Epithelial cell of prostate (primary cell): ENCODE measurements at regions not wholly inside any gene's neighbourhood (a gene's known extent, or its start where the extent isn't known, plus 50 kb on each side); places are given as distances from the start of the nearest gene placed in this dataset.

ENCODE experiments used
- DNase-seq: peaks from one replicate; pipeline ENCODE4 v3.0.0-alpha.2; 2011; ENCODE audit warnings: low read depth, low spot score
- H3K27ac ChIP-seq: fragments of 450-650 bp; 2 replicates; pipeline ENCODE4 v1.5.1; 2017; ENCODE audit warnings: mild to moderate bottlenecking

DNA sequence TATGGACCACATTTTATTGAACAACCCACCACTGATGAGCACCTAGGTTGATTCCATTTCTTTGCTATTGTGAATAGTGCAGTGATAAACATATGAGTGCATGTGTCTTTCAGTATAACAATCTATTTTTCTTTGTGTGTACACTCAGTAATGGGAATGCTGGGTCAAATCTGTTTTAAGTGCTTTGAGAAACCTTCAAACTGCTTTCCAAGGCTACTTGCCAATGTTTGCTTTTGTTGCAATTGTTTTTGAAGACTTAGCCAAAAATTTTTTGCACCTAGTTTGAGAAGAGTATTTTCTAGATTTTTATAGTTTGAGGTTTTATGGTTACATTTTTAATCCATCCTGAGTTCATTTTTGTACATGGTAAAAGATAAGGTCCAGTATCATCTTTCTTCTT lies 587.4 kb upstream of the SETBP1 start:
- no peak for DNase-seq
- no peak overlapping the region for H3K27ac ChIP-seq

DNA sequence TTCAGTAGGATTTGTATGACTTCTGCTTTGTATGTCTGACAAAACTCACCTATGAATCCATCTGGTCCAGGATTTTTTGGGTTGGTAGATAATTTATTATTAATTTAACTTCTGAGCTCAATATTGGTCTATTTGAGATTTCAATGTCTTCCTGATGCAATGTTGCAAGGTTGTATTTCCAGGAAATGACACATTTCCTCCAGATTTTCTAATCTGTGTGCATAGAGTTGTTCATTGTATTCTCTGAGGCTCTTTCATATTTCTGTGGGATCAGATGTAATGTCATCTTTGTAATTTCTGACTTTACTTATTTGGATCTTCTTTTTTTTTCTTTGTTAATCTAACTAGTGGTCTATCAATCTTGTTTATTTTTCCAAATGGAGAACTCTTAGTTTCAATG lies 584.7 kb upstream of the SETBP1 start:
- H3K27ac ChIP-seq, result peak overlapping the region; percentile 54
- no peak for DNase-seq

DNA sequence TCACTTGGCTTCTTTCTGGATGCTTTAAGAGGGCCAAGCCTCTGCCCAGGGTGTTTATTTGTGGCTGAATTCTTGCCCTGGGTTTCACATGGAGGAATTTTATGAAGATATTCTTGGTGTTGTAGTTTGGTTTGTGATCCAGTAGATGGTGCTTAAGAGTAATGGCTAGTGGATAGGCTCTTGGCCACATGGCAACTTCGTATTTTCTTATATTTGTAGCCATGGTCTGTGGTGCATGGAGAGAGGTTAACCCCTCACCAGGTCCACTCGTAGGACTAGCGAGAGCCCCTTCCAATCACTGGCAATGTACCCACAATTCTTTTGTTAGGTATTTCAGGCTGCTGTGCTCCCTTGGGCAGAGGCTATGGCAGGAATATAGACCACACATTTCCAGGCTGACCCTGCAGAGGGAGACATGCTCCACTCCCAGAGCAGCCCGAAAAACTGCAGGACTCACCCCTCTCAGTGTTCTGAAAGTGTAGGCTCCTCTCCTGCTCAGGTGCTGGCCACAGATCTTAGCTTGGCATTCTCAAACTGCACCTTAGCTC lies 582.1 kb upstream of the SETBP1 start:
- DNase-seq, result no peak

DNA sequence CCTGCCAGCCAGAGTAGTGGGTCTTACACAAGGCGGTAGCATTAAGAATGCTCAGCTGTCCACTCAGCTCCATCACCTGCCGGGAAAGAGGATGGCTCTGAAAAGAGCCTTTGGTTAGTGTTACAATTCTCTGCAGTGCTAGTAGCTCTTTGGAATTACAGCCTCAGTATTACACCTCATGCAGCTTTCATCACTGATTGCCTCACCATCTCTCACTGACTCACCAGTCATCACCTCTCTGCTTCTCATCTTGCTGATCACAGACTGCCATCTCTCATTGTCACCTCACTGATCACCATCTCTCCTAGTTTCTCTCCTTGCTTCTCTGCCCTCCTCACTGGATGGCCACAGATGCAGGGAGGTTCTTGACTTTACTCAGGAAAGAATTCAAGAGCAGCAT lies 573.5 kb upstream of the SETBP1 start:
- DNase-seq, result no peak
- H3K27ac ChIP-seq, result no peak overlapping the region

More for the DNA sequence above, 582.1 kb upstream of the SETBP1 start:
- no peak overlapping the region for H3K27ac ChIP-seq

DNA sequence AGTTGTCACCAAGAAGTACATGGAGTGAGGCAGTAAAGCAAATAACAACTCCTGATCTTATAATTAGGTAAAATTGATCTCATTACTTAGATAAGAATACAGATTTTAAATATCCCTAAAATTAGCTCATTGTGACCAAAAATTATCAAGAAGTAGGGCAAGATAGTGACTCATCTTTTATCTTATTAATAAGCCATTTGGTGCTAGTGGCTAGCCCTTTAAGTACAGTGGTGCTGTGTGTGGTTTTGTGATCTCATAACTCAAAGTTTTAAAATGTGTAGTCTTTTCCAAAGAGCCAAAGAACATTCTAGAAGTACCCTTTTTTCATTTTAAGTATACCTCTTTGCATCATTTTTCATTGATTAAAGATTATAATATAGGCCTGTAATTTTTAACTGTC lies 569.4 kb upstream of the SETBP1 start:
- no peak for DNase-seq
- no peak overlapping the region for H3K27ac ChIP-seq

DNA sequence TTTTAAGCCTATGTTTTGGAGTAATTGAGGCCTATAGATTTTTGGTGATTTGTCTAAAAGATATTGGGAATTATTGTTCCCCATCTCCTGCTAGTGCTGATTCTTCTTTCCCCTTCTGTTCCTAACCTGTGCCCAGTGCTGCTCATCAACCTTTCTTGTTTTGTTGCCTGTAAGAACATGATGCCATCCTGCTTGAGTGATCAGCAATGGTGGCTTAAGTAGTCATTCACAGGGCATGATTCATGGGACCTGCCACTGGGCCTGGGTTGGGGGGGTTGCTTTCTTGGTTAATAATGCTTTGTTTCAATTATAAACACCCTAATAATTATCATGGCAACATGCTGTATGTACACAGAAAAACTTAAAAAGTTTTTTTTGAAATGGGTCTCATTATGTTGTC lies 562.9 kb upstream of the SETBP1 start:
- no peak for DNase-seq
- H3K27ac ChIP-seq, result no peak overlapping the region

DNA sequence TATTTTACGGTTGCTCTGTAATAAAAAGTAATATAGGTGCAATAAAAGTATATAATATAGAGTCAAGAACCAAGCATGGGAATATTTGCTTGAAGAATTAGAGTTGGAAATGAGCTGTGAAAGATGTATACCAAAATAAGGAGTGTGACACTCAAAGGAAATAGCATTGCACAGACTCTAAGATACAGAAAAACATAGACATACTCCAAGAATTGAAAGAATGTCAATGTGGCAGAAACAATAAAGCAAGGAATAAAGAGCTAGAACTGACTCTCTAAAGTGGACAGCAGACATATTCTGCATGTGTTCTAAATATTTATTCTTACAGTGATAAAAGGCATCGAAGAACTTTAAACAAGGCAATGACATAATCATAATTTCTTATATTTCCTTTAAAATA lies 561.1 kb upstream of the SETBP1 start:
- no peak for DNase-seq
- no peak overlapping the region for H3K27ac ChIP-seq

DNA sequence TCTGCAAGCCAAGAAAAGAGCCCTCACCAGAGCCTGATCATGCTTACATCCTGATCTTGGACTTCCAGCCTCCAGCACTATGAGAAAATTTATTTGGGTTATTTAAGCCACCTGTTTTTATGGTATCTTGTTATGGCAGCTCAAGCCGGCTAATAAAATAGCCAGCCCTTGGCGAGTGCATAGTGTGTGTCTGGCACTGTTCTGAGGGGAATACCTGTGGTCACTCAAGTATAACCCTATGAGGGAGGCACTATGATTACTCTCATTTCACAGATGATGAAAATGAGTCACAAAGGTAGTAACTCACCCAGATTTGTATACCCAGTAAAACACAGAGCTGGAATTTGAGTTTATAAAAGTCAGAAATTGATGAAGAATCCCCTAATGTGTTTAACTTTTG lies 556.9 kb upstream of the SETBP1 start:
- DNase-seq, result no peak
- H3K27ac ChIP-seq, result peak overlapping the region; percentile 27

DNA sequence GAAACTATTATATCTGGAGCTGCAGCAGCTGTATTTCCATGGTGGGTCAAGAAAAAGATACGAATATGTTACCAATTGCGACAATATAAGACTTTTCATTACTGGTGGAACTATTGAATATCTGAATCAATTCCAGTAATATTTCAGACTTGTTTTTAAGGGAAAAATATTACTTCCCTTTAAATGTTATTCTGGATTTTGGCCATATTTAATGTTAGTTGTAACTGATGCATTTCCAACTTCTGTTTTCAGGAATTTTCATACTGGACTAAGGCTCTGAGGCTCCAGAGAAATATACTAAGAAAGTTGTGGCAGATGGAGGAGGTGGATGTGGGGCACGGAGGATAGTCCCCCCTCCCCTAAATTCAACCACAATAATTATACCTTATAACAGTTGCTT lies 555.2 kb upstream of the SETBP1 start:
- DNase-seq, result no peak
- H3K27ac ChIP-seq, result no peak overlapping the region

DNA sequence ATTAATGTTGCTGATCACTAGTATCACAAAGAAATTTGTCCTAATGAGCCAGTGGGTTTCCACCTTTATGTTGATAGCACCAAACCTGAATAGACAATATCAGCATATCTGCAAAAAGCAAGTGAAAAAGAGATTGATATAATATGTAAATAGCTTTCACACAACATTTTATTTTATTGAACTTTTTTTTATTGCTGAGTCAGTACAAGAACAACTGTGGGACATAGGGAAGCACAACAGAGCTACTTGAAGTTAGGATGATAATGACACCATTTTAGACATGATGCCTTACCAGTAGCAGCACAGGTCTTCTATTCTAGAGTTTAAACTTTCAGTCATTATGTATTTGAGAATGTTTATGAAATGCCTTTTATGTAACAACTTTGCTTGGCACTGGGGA lies 554.1 kb upstream of the SETBP1 start:
- DNase-seq, result no peak
- H3K27ac ChIP-seq, result no peak overlapping the region

DNA sequence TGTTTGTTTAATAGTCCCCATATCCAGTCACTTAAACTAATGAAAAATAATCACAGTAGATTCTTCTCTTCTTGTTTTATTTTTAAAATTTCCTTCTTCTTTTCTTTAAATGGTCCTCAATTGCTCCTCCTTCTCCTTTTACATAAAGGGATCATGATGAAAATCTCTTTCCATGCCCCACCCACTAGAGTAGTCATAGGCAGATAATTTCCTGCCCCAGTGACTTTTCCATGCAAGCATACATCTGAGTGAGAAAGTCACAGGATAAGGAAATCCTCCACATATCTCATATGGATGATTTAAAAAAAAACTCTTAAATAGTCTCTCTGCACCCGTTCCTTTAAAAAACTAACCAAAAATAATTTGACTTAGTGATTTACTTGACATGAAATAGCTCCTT lies 552.3 kb upstream of the SETBP1 start:
- H3K27ac ChIP-seq, result no peak overlapping the region
- no peak for DNase-seq

DNA sequence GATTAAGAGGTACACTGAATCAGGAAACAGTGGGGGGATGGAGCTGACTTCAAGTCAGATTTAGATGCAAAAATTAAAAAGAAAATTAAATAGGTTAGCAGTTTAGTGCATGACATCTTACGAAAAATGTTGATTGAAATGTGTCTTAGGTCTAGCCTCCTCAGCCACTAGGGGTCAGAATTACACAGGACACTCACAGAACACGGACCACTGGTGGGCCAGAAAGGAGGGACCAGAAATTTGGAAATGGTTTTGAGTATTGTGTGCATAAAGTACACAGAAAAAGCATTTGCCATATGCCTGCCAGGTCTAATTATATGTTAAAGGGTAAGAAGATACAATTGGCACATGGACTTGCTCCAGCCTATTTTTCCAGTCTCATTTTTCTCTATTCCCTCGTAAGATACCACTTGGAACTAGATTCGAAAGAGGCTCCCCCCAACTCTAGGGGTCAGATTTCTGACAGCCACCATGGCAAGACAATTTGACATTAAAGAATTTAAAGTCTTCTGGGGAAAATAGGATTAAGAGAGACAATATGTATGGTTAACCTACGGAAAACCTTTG lies 550.2 kb upstream of the SETBP1 start:
- DNase-seq, result no peak
- no peak overlapping the region for H3K27ac ChIP-seq

DNA sequence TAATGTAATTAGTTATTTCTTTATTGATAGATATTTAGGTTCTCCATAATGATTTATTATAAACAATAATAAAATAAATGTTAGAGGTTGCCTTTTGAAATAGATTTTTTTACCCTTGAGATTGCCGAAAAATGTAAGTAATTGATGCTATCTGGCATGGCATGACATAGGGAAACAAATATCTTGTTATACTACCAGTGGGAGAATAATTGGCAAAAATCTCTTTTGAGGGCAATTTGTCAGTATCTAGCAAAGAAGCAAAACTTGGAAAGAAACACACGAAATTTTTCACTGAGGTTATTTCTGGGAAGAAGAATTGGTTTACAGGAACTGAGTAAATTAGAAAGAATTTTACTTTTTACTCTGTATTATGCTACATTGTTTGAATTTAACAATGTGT lies 547.2 kb upstream of the SETBP1 start:
- DNase-seq, result no peak
- H3K27ac ChIP-seq, result no peak overlapping the region

DNA sequence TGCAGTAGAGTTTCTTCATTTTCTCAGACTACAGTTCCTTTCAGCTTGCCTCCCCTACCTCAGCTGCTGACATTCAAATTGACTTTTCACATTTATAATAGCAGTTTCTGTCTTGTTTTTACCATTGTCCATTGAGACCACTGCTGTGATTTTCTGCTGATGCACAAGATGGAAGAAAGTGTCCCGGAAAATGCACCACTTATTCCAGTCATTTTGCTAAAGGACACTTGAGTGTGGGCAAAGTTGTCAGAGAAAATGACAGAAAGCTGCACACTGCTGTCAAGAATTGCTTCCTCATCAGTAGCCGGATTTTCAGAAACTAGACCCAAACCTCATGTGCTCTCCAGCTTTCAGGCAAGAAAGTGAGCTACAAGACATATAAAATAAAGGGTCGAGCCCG lies 546.2 kb upstream of the SETBP1 start:
- no peak for DNase-seq
- no peak overlapping the region for H3K27ac ChIP-seq

DNA sequence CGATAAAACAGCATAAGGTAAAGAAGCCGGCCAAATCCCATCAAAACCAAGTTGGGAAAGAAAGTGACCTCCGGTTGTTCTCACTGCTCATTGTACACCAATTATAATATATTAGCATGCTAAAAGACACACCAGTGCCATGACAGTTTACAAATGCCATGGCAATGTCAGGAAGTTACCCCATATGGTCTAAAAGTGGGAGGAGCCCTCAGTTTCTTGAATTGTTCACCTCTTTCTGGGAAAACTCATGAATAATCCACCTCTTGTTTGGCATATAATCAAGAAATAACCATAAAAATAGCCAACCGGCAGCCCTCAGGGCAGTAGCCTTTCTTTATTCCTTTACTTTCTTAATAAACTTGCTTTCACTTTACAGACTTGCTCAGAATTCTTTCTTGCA lies 544.9 kb upstream of the SETBP1 start:
- no peak for DNase-seq
- H3K27ac ChIP-seq, result no peak overlapping the region

DNA sequence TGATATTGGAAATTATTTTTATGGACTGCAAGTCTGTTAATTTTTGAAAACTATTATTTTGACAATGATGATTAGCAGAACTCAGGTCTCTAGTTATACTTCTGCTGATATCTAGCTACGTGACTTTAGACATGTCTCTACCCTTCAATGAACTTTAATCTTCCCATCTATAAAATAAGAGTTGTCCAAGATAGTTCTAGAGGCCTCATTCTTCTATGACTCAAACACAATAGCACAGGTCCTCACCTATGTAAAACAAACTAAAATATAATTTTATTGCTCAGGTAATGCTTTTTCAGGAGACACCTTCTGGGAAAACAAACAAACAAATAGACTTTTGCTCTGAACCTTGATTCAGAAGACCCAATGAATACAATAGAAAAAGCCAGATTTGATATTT lies 544.4 kb upstream of the SETBP1 start:
- H3K27ac ChIP-seq, result no peak overlapping the region
- no peak for DNase-seq

DNA sequence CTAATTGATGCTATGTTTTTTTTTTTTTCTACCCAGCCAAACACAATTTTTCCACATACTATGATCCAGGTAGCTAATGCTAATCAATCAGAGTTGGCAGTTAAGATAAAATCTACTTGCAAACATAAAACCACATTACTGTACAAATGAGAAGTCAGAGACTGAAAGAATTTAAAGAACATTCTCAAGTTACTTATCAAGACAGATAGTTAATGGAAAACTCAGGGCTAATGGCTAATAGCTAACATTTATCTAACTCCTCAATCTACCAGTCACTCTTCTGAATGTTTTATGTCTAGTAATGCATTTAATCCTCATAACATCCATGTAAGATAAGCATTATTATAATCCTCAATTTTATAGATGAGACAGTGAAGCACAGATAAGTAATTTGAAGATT lies 537.6 kb upstream of the SETBP1 start:
- no peak for DNase-seq
- no peak overlapping the region for H3K27ac ChIP-seq

DNA sequence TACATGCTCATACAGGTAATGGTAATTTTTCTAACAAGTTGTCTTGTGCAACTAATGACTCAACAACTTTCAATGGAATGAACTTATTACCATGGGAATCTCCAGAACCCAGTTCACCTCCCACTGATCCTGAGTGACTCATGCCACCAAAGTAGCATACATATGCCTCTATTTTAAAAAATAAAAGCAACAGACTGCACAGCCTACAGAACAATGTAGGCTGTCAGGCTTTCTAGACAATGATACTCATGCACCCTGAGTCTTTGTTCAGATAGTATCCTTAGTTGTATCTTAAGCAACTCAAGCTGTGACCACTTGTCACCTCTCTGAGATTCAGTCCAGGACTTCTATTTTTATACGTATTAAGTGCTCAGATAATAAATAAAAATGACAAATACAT lies 531.0 kb upstream of the SETBP1 start:
- peak overlapping the region; percentile 30 for H3K27ac ChIP-seq
- peak; percentile 74 for DNase-seq

DNA sequence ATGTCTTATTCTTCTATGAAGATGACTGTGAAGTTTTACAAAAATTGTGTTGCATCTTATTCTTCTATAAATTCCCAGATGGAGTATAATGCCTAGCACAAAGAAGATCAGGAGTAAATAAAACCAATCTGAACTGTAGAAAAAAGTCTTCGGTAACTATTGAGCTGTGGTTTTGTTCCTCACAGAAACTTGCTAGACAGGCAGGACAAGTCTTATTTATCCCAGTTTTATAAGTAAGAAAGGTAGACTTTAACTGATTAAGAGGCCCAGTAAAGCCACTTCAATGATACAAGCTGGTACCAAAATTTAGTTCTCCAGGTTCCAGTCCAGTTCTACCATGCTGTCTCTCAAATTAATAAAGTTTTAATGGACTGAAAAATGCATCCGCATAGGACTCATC lies 526.7 kb upstream of the SETBP1 start:
- DNase-seq, result no peak
- no peak overlapping the region for H3K27ac ChIP-seq

DNA sequence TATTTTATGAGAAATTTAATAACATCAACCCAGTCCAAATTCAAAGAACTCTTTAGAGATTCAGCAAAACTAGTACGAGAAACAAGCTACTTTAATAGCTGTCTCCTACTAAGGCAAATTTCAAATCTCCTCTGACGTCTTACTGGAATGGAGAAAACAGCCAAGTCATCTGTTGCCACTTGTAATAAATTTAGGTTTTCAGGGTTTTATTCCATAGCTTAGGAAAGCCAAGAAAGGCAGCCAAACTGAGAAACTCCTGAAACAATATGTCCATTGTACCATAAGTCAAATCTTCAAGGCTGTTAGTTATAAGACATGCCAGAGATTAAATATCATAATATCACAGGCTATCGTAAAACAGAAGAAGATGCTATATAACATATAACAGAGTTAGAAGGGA lies 524.6 kb upstream of the SETBP1 start:
- no peak for DNase-seq
- no peak overlapping the region for H3K27ac ChIP-seq

DNA sequence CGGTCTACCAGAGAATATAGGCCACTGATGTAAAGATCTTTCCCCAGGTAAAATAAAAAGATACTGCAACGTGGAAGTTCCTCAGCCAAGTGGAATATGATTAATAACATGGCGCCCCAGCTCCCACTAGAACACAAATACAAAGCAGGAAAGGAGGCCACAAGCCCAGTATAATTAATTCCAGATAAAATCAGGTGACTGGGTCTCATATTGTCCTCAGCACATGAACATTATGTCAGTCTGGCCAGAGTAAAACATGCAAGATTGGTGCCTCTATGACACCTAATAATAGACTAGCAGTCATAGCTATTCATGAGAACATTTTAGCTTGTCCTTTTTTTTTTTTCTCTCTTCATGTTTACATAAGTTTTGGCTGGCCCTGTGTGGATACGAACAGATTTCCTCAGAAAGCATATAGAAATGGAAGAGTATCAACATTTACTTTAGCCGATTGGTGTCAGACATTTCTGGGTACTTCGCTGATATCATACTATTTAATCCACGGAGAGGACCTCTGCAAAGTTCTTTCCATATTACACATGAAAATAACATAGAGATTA lies 523.8 kb upstream of the SETBP1 start:
- no peak for DNase-seq
- H3K27ac ChIP-seq, result no peak overlapping the region

DNA sequence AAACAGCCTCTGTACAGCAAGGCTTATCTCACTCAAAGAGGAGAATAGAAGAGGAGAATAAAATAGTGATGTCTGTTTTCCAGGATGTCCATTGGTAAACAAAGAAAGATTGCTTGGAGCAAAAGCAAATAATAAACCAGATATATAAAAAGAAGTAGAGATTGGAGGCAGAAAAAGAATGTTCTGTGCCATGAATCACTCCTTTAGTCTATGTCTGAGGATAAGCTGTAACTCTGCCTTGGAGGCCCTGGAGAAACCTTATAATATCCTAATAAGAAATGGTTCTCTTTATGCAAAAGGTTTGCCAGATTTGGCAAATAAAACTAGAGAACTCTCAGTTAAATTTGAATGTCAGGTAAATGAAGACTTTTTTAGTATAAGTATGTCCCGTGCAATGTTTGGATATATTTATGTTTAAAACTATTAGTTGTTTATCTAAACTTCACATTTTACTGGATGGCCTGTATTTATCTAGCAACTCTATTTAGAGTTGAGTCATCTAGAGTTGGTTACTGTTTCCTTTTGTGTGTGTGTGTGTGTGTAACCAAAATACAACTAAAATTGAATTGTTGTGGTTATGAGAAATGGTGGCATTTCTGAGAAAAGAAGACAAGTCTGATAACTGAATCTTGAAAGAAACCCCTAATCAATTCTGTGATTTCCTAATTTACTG lies 510.3 kb upstream of the SETBP1 start:
- H3K27ac ChIP-seq, result no peak overlapping the region
- DNase-seq, result no peak
